PC-3 (cell line): ENCODE measurements at regions not wholly inside any gene's neighbourhood (a gene's known extent, or its start where the extent isn't known, plus 50 kb on each side); places are given as distances from the start of the nearest gene placed in this dataset.

Experiments used
- EZH2phosphoT487 ChIP-seq: fragments of 300-600 bp; sonication (generic); IDR thresholded peaks from 2 replicates; pipeline ENCODE4 v1.6.1; 2018; ENCODE audit warnings: mild to moderate bottlenecking, antibody characterized with exemption, low read length, borderline replicate concordance
- TF ChIP-seq, protein P1 (sequence below): fragments of 300-600 bp; sonication (generic); conservative IDR thresholded peaks from 2 replicates; pipeline ENCODE4 v1.5.1; 2017; ENCODE audit warnings: antibody characterized with exemption, low read depth, mild to moderate bottlenecking, low read length

DNA sequence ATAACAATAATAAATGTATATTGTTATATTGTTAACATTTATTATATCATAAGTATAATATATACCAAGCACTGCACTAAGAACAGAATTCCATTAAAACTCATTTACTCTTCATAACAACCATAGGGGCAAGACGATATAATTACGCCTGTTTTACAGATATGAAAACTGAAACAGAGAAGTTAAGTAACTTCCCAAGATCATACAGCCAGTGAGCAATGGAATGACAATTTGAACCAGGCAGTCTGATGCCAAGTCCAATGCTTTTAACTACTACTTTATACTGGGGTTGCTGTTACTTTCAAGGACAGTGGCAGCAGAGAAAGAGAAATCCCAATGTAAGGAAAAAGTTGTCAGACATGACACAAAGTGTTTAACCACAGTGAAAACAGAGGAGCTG, 338.8 kb upstream of the ID2 start:
- TF ChIP-seq, protein P1, sequence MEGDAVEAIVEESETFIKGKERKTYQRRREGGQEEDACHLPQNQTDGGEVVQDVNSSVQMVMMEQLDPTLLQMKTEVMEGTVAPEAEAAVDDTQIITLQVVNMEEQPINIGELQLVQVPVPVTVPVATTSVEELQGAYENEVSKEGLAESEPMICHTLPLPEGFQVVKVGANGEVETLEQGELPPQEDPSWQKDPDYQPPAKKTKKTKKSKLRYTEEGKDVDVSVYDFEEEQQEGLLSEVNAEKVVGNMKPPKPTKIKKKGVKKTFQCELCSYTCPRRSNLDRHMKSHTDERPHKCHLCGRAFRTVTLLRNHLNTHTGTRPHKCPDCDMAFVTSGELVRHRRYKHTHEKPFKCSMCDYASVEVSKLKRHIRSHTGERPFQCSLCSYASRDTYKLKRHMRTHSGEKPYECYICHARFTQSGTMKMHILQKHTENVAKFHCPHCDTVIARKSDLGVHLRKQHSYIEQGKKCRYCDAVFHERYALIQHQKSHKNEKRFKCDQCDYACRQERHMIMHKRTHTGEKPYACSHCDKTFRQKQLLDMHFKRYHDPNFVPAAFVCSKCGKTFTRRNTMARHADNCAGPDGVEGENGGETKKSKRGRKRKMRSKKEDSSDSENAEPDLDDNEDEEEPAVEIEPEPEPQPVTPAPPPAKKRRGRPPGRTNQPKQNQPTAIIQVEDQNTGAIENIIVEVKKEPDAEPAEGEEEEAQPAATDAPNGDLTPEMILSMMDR: no peak
- no peak for TF ChIP-seq EZH2phosphoT487
